Breast epithelium (tissue), 3 donors: ENCODE measurements at regions not wholly inside any gene's neighbourhood (a gene's known extent, or its start where the extent isn't known, plus 50 kb on each side); places are given as distances from the start of the nearest gene placed in this dataset.

Source experiments
- POLR2AphosphoS5 ChIP-seq, 3 donors: sonication (generic); formaldehyde crosslinking; IDR thresholded peaks; one replicate each; pipeline ENCODE4 v1.6.1; 2017; ENCODE audit warnings: antibody characterized with exemption in 3 of 3
- TF ChIP-seq, protein P1 (sequence below), 3 donors: fragments of 450-650 bp; IDR thresholded peaks; one replicate each; pipeline ENCODE4 v1.5.1; 2016 to 2017; ENCODE audit warnings: antibody characterized with exemption in 3 of 3, mild to moderate bottlenecking in 3 of 3, moderate library complexity in 3 of 3

DNA sequence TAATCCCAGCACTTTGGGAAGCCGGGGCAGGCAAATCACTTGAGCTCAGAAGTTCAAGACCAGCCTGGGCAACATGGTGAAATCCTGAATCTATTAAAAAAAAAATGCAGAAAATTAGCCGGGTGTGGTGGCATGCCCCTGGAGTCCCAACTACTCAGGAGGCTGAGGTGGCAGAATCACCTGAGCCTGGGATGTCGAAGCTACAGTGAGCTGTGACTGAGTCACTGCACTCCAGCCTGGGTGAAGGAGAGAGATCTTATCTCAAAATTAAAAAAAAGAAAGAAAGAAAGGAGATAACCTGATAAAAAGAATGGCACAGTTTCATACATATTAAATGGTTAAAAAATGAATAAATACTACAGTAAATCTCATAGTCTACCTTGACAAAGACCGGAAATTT lies 123.6 kb upstream of the TNFAIP3 start:
- TF ChIP-seq, protein P1, sequence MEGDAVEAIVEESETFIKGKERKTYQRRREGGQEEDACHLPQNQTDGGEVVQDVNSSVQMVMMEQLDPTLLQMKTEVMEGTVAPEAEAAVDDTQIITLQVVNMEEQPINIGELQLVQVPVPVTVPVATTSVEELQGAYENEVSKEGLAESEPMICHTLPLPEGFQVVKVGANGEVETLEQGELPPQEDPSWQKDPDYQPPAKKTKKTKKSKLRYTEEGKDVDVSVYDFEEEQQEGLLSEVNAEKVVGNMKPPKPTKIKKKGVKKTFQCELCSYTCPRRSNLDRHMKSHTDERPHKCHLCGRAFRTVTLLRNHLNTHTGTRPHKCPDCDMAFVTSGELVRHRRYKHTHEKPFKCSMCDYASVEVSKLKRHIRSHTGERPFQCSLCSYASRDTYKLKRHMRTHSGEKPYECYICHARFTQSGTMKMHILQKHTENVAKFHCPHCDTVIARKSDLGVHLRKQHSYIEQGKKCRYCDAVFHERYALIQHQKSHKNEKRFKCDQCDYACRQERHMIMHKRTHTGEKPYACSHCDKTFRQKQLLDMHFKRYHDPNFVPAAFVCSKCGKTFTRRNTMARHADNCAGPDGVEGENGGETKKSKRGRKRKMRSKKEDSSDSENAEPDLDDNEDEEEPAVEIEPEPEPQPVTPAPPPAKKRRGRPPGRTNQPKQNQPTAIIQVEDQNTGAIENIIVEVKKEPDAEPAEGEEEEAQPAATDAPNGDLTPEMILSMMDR (IDR thresholded peaks at IDR 0.05), result no peak
- no peak for TF ChIP-seq POLR2AphosphoS5 (IDR thresholded peaks at IDR 0.05)
